Astrocyte (in vitro differentiated cells and primary cell): ENCODE measurements at regions not wholly inside any gene's neighbourhood (a gene's known extent, or its start where the extent isn't known, plus 50 kb on each side); places are given as distances from the start of the nearest gene placed in this dataset.

Experiments
- DNase-seq: peaks from one replicate; pipeline ENCODE4 v3.0.0-alpha.2; 2010; ENCODE audit warnings: low read depth
- FAIRE-seq: peaks from 2 replicates; lab custom pipeline; 2011; peaks lifted over from hg19 to GRCh38; lab: Jason Lieb, UNC
- H2AFZ ChIP-seq: 2 replicates; pipeline ENCODE4 v1.6.0; 2012; ENCODE audit warnings: low read depth, low read length, inconsistent platforms
- H3K27ac ChIP-seq: 2 replicates; pipeline ENCODE4 v1.5.1; 2011; ENCODE audit warnings: low read depth, low read length, inconsistent platforms
- H3K27me3 ChIP-seq: 2 replicates; pipeline ENCODE4 v1.6.0; 2011; ENCODE audit warnings: low read length, inconsistent platforms; ENCODE audit not compliant: insufficient read depth
- H3K36me3 ChIP-seq: 2 replicates; pipeline ENCODE4 v1.5.1; 2011; ENCODE audit warnings: low read length, inconsistent platforms; ENCODE audit not compliant: insufficient read depth
- H3K4me1 ChIP-seq: 2 replicates; pipeline ENCODE4 v1.5.1; 2011; ENCODE audit warnings: low read length, inconsistent platforms; ENCODE audit not compliant: insufficient read depth
- H3K4me2 ChIP-seq: 2 replicates; pipeline ENCODE4 v1.6.0; 2012; ENCODE audit warnings: low read length, inconsistent platforms
- H3K4me3 ChIP-seq: 2 replicates; pipeline ENCODE4 v1.5.1; 2011; ENCODE audit warnings: low read depth, mild to moderate bottlenecking, low read length, inconsistent platforms; ENCODE audit not compliant: insufficient read depth
- H3K79me2 ChIP-seq: 2 replicates; pipeline ENCODE4 v1.6.0; 2012; ENCODE audit warnings: mild to moderate bottlenecking, low read length, inconsistent platforms; ENCODE audit not compliant: insufficient read depth
- H3K9ac ChIP-seq: 2 replicates; pipeline ENCODE4 v1.6.0; 2012; ENCODE audit warnings: mild to moderate bottlenecking, low read length, inconsistent platforms
- H3K9me3 ChIP-seq: 2 replicates; pipeline ENCODE4 v1.5.1; 2012; ENCODE audit warnings: low read depth, mild to moderate bottlenecking, low read length, inconsistent platforms; ENCODE audit not compliant: insufficient read depth
- H4K20me1 ChIP-seq: 2 replicates; pipeline ENCODE4 v1.6.0; 2012; ENCODE audit warnings: low read length, inconsistent platforms; ENCODE audit not compliant: insufficient read depth
- H3K27ac Mint-ChIP-seq: one replicate; pipeline ENCODE4 v1.8.0; 2021; ENCODE audit warnings: mild to moderate bottlenecking, mixed read lengths; ENCODE audit not compliant: unreplicated experiment
- H3K27me3 Mint-ChIP-seq: one replicate; pipeline ENCODE4 v1.8.0; 2021; ENCODE audit warnings: low read depth, mixed read lengths; ENCODE audit not compliant: unreplicated experiment
- H3K36me3 Mint-ChIP-seq: one replicate; pipeline ENCODE4 v1.8.0; 2021; ENCODE audit warnings: low read depth, mixed read lengths; ENCODE audit not compliant: unreplicated experiment
- H3K4me1 Mint-ChIP-seq: one replicate; pipeline ENCODE4 v1.8.0; 2021; ENCODE audit warnings: low read depth, mixed read lengths; ENCODE audit not compliant: unreplicated experiment
- H3K4me3 Mint-ChIP-seq: one replicate; pipeline ENCODE4 v1.8.0; 2021; ENCODE audit warnings: mild to moderate bottlenecking, moderate library complexity, mixed read lengths; ENCODE audit not compliant: unreplicated experiment
- H3K9me3 Mint-ChIP-seq: one replicate; pipeline ENCODE4 v1.8.0; 2021; ENCODE audit warnings: mild to moderate bottlenecking, mixed read lengths; ENCODE audit not compliant: unreplicated experiment
- CTCF ChIP-seq: IDR thresholded peaks from 2 replicates; pipeline ENCODE4 v1.5.1; 2011; ENCODE audit warnings: low read depth, mild to moderate bottlenecking, inconsistent platforms, low read length, moderate library complexity; ENCODE audit not compliant: insufficient read depth
- EZH2 ChIP-seq: IDR thresholded peaks from 2 replicates; pipeline ENCODE4 v1.6.1; 2012; ENCODE audit warnings: mild to moderate bottlenecking, low read length, inconsistent platforms; ENCODE audit not compliant: insufficient read depth

GRCh38 chr10:78267598-78267997 is 233.9 kb downstream of the RPS24 start:
- no peaks in the 10 kb centered on the region for H3K79me2 ChIP-seq
- H3K4me2 ChIP-seq, result peak overlapping the region; percentile 38
- Mint-ChIP-seq H3K27me3 (peaks cover 7% of the 10 kb centered on the region), H3K4me1 (peaks cover 24% of the 10 kb centered on the region), H3K27ac (peak overlapping the region; percentile 31), H3K36me3 (peaks cover 8% of the 10 kb centered on the region), H3K9me3 (peaks cover 12% of the 10 kb centered on the region), H3K4me3 (no peak overlapping the region)
- FAIRE-seq (no peak), DNase-seq (peak; percentile 38)
- no peaks in the 10 kb centered on the region for H3K36me3 ChIP-seq
- H3K9me3 ChIP-seq, result peaks cover 6% of the 10 kb centered on the region
- peaks cover 19% of the 10 kb centered on the region for H3K4me1 ChIP-seq
- TF ChIP-seq EZH2 (no peak), CTCF (no peak)
- H3K4me3 ChIP-seq, result no peak overlapping the region
- no peaks in the 10 kb centered on the region for H4K20me1 ChIP-seq
- no peak overlapping the region for H3K9ac ChIP-seq
- no peak overlapping the region for H2AFZ ChIP-seq
- no peak overlapping the region for H3K27ac ChIP-seq
- H3K27me3 ChIP-seq, result no peaks in the 10 kb centered on the region

GRCh38 chr10:78269060-78269459 is 235.4 kb downstream of the RPS24 start:
- H3K27ac Mint-ChIP-seq, result peak overlapping the region; percentile 18

More at GRCh38 chr10:78269060-78269459, 235.4 kb downstream of the RPS24 start:
- H3K27ac ChIP-seq, result no peak overlapping the region
- no peaks in the 10 kb centered on the region for H4K20me1 ChIP-seq
- H3K27me3 ChIP-seq, result no peaks in the 10 kb centered on the region
- DNase-seq (no peak), FAIRE-seq (no peak)
- TF ChIP-seq CTCF (no peak), EZH2 (no peak)
- H3K27me3 Mint-ChIP-seq, result peaks cover 16% of the 10 kb centered on the region
- H3K9me3 Mint-ChIP-seq, result peaks cover 16% of the 10 kb centered on the region
- no peak overlapping the region for H3K4me3 ChIP-seq
- peaks cover 10% of the 10 kb centered on the region for H3K36me3 Mint-ChIP-seq
- H3K4me2 ChIP-seq, result no peak overlapping the region
- H3K79me2 ChIP-seq, result no peaks in the 10 kb centered on the region
- peaks cover 13% of the 10 kb centered on the region for H3K4me1 Mint-ChIP-seq
- H3K4me1 ChIP-seq, result peaks cover 9% of the 10 kb centered on the region
- H3K4me3 Mint-ChIP-seq, result no peak overlapping the region
- H3K9me3 ChIP-seq, result peaks cover 6% of the 10 kb centered on the region
- H3K9ac ChIP-seq, result no peak overlapping the region
- no peak overlapping the region for H2AFZ ChIP-seq
- no peaks in the 10 kb centered on the region for H3K36me3 ChIP-seq
